Activated CD8-positive, alpha-beta memory T cell treated with anti-CD3 and anti-CD28 coated beads for 1 hour (primary cell): ENCODE measurements at regions not wholly inside any gene's neighbourhood (a gene's known extent, or its start where the extent isn't known, plus 50 kb on each side); places are given as distances from the start of the nearest gene placed in this dataset.

Experiments
- DNase-seq, 2 donors: peaks; one replicate each; pipeline ENCODE4 v3.0.0-alpha.2; 2020; ENCODE audit warnings: low read depth in 1 of 2; ENCODE audit errors: extremely low read depth in 1 of 2

DNA sequence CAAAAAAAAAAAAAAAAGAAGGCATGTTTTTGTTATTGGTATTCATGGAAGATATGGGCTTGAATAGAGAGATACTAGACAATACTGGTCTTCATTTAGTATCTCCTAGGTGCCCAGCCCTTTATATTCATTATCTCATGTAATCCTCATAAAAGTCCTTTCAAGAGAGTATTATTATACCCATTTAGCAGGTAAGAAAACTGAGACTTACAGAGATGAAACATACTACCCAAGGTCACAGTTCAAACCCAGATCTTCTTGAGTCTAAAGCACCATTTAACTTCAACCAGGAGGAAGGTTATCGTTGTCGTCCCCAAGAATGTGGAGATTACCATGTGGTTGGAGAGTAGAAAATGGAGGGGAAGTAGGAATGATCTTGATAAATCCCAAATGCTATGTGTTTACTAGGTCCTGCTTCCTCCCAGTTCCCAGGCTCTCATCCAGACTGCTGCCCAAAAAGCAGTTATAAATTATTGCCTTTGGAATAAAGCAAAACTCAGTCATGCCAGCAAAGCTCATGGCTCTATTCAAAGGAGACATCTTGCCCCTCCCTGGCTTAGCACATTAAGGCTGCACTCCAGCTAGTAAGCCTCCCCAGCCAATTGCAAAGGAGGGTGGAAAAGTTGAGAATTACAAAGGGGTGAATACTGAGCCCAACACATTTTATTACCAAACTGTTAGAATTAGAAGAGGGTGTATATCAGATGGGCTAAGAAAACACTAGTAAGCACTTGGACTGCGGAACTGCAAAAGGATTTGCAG lies 163.9 kb downstream of the PIK3R1 start:
- no peak for DNase-seq

DNA sequence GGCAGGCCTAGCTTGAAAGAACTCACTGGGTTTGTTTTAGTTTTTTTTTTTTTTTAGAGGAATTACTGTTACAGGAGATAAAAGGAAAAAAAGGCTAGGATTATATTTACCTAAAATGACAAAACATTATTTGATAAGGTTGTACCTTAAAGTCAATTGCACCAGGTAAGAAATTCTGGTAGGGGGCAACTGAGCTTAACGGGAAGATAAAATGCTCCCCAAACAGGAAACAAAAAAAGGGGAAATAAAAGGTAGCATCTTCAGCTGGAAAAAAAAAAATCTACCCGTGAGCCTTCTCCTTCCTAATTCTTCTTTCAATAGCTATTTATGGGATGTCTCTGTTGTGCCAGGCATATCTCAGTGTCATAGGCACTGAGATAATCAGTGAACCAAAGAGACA lies 164.5 kb downstream of the PIK3R1 start:
- no peak for DNase-seq

DNA sequence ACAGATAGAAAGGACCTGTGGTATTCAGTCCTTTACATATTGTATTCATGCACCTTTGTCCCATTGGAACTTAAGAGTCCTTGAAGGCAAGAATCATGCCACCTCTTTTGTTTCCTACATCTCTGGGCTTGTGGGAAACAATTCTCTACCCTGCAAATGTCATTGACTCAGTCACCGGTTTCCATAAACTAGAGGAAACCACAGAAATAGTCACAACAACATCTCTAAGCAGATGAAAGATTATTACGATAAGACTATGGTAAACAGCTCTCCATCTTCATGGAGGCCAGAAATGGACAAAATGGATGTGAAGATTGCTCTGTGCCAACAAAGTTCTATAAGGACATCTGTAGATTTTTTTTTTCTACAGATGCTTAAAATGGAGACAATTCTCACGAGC lies 165.5 kb downstream of the PIK3R1 start:
- no peak for DNase-seq

DNA sequence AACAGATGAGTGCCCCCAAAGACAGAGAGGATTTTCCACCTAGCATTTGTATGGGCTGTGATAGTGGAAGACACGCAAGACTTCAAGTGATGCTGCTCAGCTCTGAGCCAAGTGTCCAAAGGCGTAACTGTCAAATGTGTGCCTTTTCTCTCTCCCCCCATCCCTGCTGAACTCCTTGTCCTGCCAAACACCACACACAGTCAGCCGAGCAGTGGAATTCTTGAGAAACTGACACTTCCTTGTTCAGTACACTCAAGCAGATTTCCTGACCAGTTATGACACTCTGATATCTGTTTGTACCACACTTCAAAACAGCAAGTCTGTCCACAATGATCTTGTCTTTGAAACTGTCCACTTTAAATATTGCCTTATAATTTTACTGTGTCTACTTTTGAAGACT lies 166.4 kb downstream of the PIK3R1 start:
- no peak for DNase-seq

DNA sequence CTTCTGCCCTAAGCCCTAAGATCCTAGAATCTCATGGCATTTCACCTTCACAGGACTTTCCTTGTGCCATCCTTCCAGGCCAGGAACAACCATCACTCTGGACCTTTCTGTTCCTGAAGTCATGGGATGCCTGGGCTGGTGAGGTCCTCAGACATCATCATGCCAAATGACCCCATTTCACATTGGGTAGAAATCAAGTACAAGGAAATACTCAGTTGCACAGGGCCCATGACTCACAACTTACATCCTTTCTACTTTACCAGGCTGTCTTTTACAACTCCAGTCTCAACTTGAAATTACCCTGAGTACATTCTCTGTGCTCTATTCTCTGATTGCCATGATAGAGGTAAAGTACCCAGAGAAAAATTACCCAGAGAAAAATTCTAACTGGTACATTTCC lies 167.1 kb downstream of the PIK3R1 start:
- no peak for DNase-seq

DNA sequence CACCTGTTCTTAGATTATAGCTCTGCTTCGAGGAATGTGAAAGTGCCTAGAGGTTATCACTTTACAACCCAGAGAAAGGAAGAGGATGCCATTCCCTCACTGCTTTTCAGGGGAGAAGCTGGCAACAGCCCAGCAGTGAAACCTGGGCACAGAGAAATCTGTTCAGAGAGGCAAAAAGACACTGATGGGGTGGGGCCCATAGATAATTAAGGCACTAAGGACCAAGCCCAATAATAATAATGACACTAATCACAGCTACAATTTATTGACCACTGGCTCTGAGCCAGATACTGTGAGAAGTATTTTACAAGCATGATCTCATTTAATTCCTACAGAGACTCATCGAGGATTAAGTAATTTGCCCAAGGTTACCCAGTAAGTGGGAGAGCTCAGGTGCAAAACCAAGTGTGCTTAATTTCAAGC lies 168.3 kb downstream of the PIK3R1 start:
- no peak for DNase-seq

DNA sequence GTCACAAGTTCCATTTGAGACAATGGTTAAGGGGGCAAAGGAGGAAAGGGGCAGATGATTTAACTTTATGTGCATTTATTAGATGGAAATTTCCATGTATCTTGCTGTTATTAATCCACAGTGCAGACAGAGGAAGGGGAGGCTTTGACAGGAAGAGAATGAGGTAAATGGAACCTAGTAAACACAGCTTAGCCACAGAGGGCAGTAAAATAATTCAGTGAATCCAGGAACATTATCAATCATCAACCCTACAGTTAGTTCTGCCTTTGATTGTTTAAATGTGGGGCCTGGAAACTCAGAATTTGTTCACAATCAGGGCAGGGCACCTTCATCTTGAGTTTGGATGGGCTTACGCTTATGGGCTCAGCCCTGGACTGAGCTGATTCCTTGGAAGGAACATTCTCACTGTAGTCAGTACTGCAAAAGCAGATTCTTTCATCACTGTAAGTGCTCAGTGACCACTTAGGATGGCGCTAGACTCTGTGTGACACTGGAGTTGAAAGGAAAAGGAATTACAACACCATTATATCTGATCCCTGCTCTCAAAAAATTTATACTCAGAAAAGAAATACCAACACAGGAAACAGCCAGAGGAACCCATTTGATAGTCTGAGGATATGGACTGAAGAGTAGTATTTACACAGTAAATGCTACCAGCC lies 169.5 kb downstream of the PIK3R1 start:
- no peak for DNase-seq

DNA sequence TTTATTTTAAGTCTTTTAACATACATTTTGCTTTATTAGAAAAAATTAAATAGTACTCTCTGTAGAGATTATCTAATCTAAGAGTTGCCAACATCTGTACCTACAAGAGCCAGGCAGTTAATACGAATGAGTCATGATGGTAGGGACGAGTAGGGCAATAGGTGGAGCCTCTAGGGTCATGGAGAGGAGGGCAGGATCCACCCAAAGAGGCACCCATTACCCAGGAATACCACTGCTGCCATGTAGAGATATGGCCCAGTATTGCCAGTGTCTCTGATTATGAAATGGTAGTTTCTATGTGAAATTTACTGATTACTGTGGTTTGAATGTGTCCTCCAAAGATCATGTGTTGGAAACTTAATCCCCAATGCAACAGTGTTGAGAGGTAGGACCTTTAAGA lies 170.4 kb downstream of the PIK3R1 start:
- DNase-seq, result no peak

DNA sequence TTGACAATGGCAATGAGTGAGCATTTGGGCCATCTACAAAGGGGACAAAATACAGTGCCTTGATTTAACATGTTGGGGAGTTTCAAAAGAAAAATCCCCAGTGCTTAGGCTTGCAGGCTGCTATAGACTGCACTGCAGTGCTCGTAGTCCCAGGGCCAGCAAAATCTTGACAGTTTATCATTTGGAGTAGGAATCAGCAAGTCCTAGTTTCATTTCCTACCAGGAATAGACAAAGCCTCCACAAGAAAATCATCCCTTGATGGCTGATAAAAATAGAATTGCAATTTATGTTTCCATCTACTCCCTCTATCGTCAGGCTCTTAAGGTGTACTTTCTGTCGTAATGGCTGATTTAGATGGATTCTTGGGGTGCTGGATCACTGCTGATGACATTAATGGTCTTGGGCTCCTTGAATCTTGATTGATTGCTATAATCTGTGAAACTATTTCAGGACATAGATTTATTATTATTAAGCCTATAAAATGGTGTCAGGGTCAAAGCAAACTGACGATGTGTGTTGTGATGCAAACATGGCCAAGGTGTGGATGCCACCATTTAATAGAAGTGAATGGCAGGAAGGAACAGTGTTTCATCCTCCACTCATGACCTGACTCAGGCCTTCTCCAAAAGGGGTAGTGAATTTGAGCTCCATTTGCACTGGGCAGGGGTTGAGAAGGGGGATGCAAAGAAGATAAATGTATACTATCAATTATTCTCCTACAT lies 171.7 kb downstream of the PIK3R1 start:
- DNase-seq, result no peak

DNA sequence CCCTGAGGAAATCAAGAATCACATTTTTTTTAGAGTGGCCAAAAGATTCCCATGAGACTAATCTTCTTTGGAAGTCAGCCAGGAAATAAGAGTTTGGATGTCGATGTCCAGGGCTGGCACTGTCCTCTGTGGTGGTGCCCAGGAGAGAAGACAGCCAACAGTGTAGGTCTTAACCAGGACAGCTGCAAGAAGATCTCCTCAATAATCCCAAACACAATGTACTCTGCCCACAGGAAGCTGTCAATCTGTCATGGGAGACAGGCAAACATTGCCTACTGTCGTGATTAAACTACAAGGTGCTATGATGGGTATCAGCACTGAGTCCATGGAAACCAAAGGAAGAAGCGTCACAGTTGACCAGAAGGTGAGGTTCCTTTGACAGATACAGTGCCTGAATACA lies 174.1 kb downstream of the PIK3R1 start:
- no peak for DNase-seq

DNA sequence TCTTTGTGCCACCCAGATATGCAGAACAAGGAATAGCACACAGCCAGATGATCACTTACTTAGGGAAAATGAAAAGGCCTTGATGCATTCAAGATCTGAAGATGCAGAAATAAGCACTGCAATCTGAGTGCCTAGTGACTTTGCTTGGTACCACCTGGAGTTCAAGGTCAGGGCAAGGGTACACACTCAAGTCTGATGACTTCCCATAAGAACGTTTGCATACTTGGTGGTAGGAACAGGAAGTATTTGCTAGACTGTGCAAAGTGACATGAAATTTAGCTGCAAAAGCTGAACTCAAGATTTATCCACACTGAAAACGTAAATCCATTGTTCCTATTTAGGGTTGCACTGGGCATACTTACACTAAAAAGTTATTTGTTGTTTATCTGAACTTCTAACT lies 177.1 kb downstream of the PIK3R1 start:
- DNase-seq, result no peak

DNA sequence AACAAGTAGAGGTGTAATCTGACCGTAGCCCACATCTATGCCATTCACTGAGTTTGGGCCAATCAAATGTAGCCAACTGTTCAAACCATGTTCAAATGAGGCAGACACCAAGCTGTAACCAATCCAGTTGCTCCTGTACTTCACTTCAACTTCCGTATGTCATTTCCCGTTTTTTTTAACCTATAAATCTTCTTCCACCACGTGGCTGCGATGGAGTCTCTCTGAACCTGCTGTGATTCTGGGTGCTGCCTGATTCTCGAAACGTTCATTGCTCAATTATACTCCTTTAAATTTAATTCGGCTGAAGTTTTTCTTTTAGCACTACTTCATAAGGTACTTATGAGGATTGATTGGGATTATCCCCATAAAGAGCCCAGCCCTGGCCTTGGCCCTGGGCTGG lies 179.7 kb downstream of the PIK3R1 start:
- DNase-seq, result no peak

DNA sequence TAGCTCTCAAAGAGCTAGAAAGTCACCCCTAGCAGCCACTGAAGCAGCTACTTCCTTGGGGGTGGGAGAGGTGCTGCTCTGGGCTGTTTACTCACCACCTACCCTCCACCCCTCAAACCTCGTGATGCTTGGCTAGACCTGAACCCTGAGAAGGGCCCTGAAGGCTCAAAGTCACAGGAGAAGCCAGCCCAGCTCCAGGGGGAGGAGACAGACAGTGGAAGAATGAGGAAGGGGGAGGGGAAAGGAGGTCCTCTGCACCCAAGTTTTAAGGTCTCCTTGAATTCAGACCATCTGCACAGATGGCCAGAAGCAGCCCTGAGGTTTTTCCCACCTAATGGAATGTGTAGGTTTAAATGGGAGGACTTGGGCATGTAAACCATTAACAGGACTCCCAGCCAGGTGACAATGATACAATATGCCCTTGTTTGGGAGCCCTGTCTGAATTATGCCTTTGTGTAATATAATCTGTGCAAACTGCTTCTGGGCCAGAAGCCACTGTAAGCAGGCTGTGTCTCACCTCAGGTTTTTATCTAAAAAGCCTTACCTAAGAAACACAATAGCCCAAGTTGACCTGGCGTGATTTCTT lies 180.5 kb downstream of the PIK3R1 start:
- DNase-seq, result no peak

DNA sequence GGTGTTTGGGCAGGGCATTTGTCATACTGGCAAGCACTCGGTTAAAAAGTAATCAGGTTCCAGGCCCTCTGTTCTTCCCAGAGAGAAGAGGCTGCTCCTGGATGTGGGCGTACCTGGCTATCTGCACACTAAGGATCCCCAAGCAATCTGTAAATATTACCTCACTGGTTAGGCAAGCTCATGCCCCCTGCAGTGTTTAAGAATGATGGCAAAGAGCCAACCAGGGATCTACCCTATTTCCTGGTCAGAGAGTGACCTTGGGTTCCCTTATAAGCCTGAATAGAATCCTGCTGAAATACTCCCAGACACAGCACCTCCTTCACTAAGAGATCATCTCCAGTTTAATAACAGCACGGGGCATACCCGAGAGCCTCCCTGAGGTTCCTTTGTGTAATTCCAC lies 181.2 kb downstream of the PIK3R1 start:
- DNase-seq, result no peak

DNA sequence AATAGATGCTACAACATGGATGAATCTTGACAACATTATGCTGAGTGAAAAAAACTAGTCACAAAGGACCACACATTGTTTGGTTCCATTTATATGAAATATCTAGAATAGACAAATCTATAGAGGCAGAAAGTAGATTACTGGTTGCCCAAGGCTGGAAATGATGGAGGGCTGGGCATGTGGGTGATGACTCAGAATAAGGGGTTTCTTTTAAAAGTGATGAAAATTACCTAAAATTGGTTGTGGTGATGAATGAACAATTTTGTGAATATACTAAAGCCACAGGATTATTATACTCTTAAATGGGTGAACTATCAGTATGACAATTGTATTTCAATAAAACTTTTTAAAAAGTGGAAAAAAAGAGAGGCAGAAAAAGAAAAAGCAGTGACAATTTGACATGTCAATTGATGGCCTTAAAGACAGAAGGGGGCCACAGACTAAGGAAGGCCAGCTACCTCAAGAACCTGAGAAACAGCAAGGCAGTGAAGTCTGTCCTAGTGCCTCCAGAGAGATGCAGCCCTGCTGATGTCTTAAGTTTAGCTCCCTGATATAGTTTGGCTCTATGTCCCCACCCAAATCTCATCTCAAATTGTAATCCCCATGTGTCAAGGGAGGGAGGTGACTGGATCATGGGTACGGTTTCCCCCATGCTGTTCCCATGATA lies 182.7 kb downstream of the PIK3R1 start:
- no peak for DNase-seq

DNA sequence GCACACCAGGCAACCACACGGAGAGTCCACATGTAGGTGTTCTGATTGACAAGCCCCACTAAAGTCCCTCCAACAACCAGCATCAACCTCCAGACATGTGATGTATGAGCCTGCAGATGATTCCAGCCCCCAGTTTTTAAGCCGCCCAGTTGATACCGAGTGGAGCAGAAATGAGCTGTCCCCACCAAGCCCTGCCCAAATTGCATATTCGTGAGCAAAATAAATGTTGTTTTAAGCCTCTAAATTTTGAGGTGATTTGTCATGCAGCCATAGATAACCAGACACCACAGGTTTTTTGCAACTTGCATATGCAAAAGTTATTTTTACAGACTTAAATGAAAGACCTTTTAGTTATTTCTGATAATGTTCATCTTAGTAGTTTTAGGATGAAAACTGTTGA lies 187.7 kb downstream of the PIK3R1 start:
- no peak for DNase-seq

DNA sequence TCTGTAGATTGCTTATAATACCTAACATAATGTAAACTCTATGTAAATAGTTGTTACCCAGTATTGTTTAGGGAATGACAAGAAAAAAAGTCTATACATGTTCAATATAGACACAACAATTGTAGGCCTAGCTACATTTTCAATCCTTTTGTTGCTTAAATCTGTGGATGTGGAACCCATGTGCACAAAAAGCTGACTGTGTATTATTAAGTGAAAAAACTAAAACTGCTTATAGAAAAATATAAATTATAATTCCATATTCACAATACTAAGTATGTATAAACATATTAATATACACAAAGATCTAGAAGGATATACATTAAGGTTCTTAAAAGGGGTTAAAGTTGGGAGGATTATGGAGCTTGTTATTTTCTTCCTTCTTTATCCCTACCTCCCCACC lies 188.7 kb downstream of the PIK3R1 start:
- no peak for DNase-seq

DNA sequence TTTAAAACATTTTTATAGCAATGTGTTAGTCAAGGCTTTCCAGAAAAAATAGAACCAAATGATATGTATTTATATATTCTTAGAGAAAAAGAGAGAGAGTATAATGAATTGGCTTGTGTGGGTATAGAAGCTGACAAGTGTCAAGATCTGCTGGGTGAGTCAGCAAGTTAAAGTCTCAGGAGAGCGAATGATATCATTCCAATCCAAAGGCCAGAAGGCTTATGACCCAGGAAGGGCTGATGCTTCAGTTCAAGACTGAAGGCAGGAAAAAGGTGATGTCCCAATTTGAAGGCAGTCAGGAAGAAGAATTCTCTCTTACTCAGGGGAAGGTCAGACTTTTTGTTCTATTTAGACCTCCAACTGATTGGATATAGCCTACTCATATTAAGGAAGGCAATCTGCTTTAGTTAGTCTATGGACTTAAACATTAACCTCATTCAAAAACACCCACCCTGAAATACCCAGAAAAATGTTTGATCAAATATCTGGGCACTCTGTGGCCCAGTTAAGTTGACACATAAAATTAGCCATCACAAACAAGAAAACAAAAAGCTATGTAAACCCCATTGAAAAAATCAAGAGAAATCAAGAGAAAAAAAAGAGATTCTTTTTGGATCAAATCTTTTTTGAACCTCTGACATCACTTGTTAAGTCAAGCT lies 189.6 kb downstream of the PIK3R1 start:
- no peak for DNase-seq

DNA sequence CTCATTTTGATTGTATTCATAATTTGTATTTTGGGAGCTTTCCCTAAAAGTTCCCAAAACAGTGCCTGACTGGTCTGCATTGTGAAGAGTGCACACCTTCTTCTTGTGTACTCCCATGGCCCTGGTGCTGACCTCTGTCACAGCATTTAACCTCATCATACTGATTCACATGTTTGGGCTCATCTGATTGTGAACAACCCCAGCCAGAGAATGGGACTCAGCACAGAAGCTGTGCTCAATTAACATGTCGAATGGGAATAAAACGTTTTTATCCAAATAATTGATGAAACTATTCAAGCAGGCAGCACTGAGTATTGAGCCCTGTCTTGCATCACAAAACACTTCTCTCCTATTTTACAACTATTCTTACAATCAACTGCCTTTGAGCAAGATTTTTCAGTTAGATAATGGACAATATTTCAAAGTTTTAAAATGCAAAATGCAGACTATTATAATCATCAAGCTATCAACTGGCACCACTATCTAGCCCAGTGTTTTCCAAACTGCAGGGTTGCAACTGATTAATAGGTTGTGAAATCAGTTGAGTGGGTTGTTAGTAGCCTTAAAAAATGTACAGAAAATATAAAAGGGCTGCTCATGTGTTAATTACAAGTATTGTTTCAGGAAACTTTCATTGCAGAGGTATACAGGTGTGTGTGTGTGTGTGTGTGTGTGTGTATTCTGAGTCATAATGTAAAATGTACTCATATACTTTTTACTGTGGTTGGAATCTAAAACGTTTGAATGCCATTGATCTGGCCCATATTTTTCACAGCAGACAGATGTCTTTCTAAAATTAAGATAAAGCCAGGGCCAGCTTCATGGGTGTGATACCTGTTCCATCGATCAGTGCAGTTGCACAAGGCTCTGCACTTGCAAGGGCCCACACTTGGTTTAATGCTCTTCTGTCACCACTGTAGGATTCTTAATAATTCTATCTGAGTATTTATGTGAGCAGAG lies 190.5 kb downstream of the PIK3R1 start:
- no peak for DNase-seq
